CD4-positive, alpha-beta T cell (primary cell): ENCODE measurements at regions not wholly inside any gene's neighbourhood (a gene's known extent, or its start where the extent isn't known, plus 50 kb on each side); places are given as distances from the start of the nearest gene placed in this dataset.

Experiments
- ATAC-seq: fragments of 200-7000 bp; cut with Tn5 transposase; one replicate; pipeline ENCODE4 v1.10.0; 2022; ENCODE audit warnings: mild to moderate bottlenecking; ENCODE audit not compliant: poor library complexity
- CTCF ChIA-PET: fragments of 350-600 bp; sonication (Branson Sonifier 250); formaldehyde crosslinking; loops from one replicate; lab custom pipeline; 2021; ENCODE audit warnings: antibody characterized with exemption, inconsistent platforms; lab: Charles Lee
- POLR2A ChIA-PET: fragments of 350-600 bp; sonication (Branson Sonifier 250); formaldehyde crosslinking; loops from one replicate; lab custom pipeline; 2021; ENCODE audit warnings: antibody characterized with exemption, inconsistent platforms; lab: Charles Lee
- DNase-seq, 14 experiments: peaks; one replicate each; pipeline ENCODE4 v3.0.0-alpha.2; 2013 to 2020; ENCODE audit warnings: mixed read lengths in 2 of 14
- H3K27ac ChIP-seq, 2 donors: one replicate each; pipeline versions ENCODE4 v1.5.1 to v1.7.0; 2013; ENCODE audit warnings: low read length in 2 of 2, low read depth in 1 of 2, mild to moderate bottlenecking in 1 of 2
- H3K27me3 ChIP-seq, 2 experiments: 1 replicate in 1 of 2; 2 replicates in 1 of 2; pipeline versions ENCODE4 v1.6.1 to v1.7.0; 2013; ENCODE audit warnings: low read length in 2 of 2, control low read depth in 1 of 2, mild to moderate bottlenecking in 1 of 2, moderate library complexity in 1 of 2; ENCODE audit not compliant: insufficient read depth in 2 of 2, control insufficient read depth in 1 of 2
- H3K36me3 ChIP-seq: one replicate; pipeline ENCODE4 v1.6.1; 2013; ENCODE audit warnings: low read length, control low read depth; ENCODE audit not compliant: insufficient read depth
- H3K4me1 ChIP-seq: one replicate; pipeline ENCODE4 v1.6.1; 2013; ENCODE audit warnings: low read length, control low read depth; ENCODE audit not compliant: insufficient read depth
- H3K4me3 ChIP-seq: one replicate; pipeline ENCODE4 v1.5.1; 2013; ENCODE audit warnings: mild to moderate bottlenecking, low read length, moderate library complexity
- H3K9me3 ChIP-seq, 2 experiments: 1 replicate in 1 of 2; 2 replicates in 1 of 2; pipeline versions ENCODE4 v1.6.1 to v1.7.0; 2013; ENCODE audit warnings: low read length in 2 of 2, mild to moderate bottlenecking in 2 of 2, control low read depth in 1 of 2, moderate library complexity in 1 of 2; ENCODE audit not compliant: control insufficient read depth in 1 of 2, insufficient read depth in 1 of 2
- H3K27ac Mint-ChIP-seq: one replicate; pipeline ENCODE4 v1.8.0; 2020; ENCODE audit warnings: mixed read lengths
- H3K27me3 Mint-ChIP-seq: one replicate; pipeline ENCODE4 v1.8.0; 2021; ENCODE audit warnings: mixed read lengths
- H3K36me3 Mint-ChIP-seq: one replicate; pipeline ENCODE4 v1.8.0; 2021; ENCODE audit warnings: low read depth, mixed read lengths
- H3K4me1 Mint-ChIP-seq: one replicate; pipeline ENCODE4 v1.8.0; 2021; ENCODE audit warnings: low read depth, mixed read lengths
- H3K4me3 Mint-ChIP-seq: one replicate; pipeline ENCODE4 v1.8.0; 2020; ENCODE audit warnings: mild to moderate bottlenecking, mixed read lengths
- H3K9me3 Mint-ChIP-seq: one replicate; pipeline ENCODE4 v1.8.0; 2020; ENCODE audit warnings: mixed read lengths
- intact Hi-C, 2 experiments: fragments of 100-400 bp; cut with DNase I in 1 of 2; cut with micrococcal nuclease in 1 of 2; formaldehyde crosslinking; loops; one replicate each; pipeline versions ENCODE4 v1.15.1 to v1.9.0; 2023 to 2025; cut with DNase I, micrococcal nuclease
- TF ChIP-seq, protein P1 (sequence below): fragments of 200-600 bp; IDR thresholded peaks from one replicate; pipeline ENCODE4 v1.8.0; 2022; ENCODE audit warnings: antibody characterized with exemption, mild to moderate bottlenecking

DNA sequence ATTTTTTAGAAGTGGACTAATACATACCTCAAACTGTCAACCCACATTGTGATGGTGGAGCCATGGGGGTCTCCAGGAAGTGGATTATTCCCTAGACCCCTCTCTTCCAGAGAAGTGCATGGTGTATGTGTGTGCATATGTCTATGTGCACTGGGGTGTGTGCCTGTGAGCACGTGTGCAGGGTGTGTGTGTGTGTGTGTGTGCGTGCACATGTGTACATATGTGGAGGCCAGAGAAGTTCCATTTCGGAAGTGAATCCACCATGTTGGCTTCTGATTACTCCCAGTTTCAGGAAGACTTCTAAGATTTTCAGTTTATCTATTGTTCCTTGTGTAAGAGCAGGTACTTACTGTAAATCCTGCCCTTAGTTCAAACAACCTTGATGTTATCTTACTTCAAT, 208.5 kb upstream of the SULF2 start:
- Mint-ChIP-seq H3K9me3 (no peaks in the 10 kb centered on the region), H3K4me1 (no peaks in the 10 kb centered on the region), H3K36me3 (no peaks in the 10 kb centered on the region), H3K4me3 (no peak overlapping the region), H3K27ac (no peak overlapping the region), H3K27me3 (peaks cover 4% of the 10 kb centered on the region)
- peaks cover 0 to 3% of the 10 kb centered on the region in 2 experiments for H3K27me3 ChIP-seq
- CTCF ChIA-PET, result no interaction called here
- no peak overlapping the region for H3K4me3 ChIP-seq
- no peak for DNase-seq
- no peaks in the 10 kb centered on the region for H3K36me3 ChIP-seq
- H3K27ac ChIP-seq, result no peak overlapping the region
- POLR2A ChIA-PET, result no interaction called here
- no peaks in the 10 kb centered on the region for H3K4me1 ChIP-seq
- intact Hi-C loops, result no loop called here
- peaks cover 0 to 4% of the 10 kb centered on the region in 2 experiments for H3K9me3 ChIP-seq
- TF ChIP-seq, protein P1, sequence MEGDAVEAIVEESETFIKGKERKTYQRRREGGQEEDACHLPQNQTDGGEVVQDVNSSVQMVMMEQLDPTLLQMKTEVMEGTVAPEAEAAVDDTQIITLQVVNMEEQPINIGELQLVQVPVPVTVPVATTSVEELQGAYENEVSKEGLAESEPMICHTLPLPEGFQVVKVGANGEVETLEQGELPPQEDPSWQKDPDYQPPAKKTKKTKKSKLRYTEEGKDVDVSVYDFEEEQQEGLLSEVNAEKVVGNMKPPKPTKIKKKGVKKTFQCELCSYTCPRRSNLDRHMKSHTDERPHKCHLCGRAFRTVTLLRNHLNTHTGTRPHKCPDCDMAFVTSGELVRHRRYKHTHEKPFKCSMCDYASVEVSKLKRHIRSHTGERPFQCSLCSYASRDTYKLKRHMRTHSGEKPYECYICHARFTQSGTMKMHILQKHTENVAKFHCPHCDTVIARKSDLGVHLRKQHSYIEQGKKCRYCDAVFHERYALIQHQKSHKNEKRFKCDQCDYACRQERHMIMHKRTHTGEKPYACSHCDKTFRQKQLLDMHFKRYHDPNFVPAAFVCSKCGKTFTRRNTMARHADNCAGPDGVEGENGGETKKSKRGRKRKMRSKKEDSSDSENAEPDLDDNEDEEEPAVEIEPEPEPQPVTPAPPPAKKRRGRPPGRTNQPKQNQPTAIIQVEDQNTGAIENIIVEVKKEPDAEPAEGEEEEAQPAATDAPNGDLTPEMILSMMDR, result no peak
- no peak for ATAC-seq

DNA sequence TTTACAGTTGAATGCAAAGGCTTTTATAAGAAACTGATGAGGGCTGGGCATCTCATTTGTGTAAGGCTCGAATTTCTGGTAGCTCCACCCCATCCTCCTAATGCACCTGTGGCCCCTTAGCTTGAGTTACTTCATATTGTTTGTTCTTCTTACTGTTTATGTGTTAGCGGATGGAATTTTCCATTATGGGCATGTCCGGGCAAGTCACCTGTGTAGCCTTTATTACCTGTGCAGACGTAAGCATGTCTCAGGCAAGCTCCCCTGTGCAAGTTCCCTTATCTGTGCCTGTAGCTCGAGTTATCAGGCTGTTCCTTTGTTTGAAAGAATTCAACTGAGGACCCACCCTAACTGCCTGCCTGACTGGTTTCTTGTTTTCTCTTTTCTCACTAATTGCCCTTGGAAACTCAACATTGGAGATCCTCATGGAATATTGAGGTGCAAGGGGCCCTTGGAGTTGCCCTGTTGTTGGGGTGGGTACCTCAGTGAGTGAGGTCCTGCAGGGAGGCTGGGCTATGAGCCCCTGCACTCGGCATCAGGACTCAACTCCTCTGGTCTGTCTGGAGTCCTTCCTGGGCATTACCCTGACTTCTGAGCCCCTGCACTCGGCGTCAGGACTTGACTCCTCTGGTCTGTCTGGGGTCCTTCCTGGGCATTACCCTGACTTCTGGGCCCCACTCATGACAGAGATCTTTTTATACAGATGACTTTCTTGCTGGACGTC, 207.9 kb upstream of the SULF2 start:
- peaks cover 0 to 4% of the 10 kb centered on the region in 2 experiments for H3K9me3 ChIP-seq
- DNase-seq, result no peak
- H3K27ac Mint-ChIP-seq, result no peak overlapping the region
- no peaks in the 10 kb centered on the region for H3K4me1 ChIP-seq
- H3K27me3 Mint-ChIP-seq, result peaks cover 4% of the 10 kb centered on the region
- H3K27ac ChIP-seq, result no peak overlapping the region
- intact Hi-C loops, result no loop called here
- peaks cover 0 to 3% of the 10 kb centered on the region in 2 experiments for H3K27me3 ChIP-seq
- H3K36me3 Mint-ChIP-seq, result no peaks in the 10 kb centered on the region
- H3K9me3 Mint-ChIP-seq, result no peaks in the 10 kb centered on the region
- ChIA-PET POLR2A (no interaction called here), CTCF (no interaction called here)
- TF ChIP-seq, protein P1, result no peak
- no peak overlapping the region for H3K4me3 Mint-ChIP-seq
- no peaks in the 10 kb centered on the region for H3K36me3 ChIP-seq
- no peaks in the 10 kb centered on the region for H3K4me1 Mint-ChIP-seq
- H3K4me3 ChIP-seq, result no peak overlapping the region
- ATAC-seq, result no peak

DNA sequence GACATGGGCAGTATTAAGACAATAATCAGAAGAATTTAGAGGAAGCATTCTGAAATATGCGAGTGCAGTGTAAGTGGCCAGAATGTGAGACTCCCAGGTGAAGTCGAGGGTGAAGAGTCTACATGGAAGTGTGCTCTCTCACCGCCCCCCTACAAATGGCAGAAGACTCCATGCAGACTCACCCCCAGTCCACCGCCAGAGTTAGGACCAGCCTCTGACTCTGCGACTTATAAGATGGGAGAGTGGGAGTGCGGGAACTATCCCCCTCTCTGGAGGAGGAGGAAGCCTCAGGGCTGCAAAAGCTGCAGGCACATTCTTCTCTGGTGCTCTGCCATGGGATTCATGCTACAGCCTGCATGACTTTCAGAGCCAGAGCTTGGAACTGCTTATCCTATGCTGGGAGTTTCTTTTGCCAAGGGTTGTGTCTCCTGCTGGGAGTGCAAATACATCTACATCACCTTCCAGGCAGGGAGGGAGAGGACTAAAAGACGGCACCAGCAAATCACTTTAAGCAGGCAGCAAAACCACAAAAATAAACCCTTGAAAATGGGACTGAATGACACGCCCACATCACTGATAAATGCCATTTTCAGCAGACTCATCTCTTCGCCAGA, 206.7 kb upstream of the SULF2 start:
- Histone ChIP-seq H3K4me3 (no peak overlapping the region), H3K4me1 (no peaks in the 10 kb centered on the region), H3K36me3 (no peaks in the 10 kb centered on the region), H3K9me3 (peaks cover 0 to 4% of the 10 kb centered on the region in 2 experiments), H3K27me3 (peaks cover 0 to 3% of the 10 kb centered on the region in 2 experiments), H3K27ac (no peak overlapping the region)
- Mint-ChIP-seq H3K9me3 (no peaks in the 10 kb centered on the region), H3K36me3 (no peaks in the 10 kb centered on the region), H3K27me3 (peaks cover 4% of the 10 kb centered on the region), H3K4me1 (no peaks in the 10 kb centered on the region), H3K27ac (no peak overlapping the region), H3K4me3 (no peak overlapping the region)
- ATAC-seq, result no peak
- ChIA-PET CTCF (no interaction called here), POLR2A (no interaction called here)
- intact Hi-C loops, result no loop called here
- TF ChIP-seq, protein P1, result no peak
- no peak for DNase-seq
